PC-9 (cell line): ENCODE measurements at regions not wholly inside any gene's neighbourhood (a gene's known extent, or its start where the extent isn't known, plus 50 kb on each side); places are given as distances from the start of the nearest gene placed in this dataset.

Experiments
- BruUV-seq: library from RNA; stranded (reverse); fragments of 400-500 nt; replicated peaks from 2 replicates; lab custom pipeline; 2021; lab: Mats Ljungman, UMichigan
- CTCF ChIA-PET: fragments of 300-600 bp; sonication (Branson Sonifier 250); formaldehyde crosslinking; loops from one replicate; lab custom pipeline; 2022; ENCODE audit warnings: antibody characterized with exemption; lab: Charles Lee
- POLR2A ChIA-PET: fragments of 300-600 bp; sonication (Branson Sonifier 250); formaldehyde crosslinking; loops from one replicate; lab custom pipeline; 2022; ENCODE audit warnings: antibody characterized with exemption; ENCODE audit not compliant: unreplicated experiment; lab: Charles Lee
- DNase-seq, 2 experiments: peaks; one replicate each; pipeline versions ENCODE4 v3.0.0 to v3.0.0-alpha.2; 2015 to 2022; ENCODE audit warnings: mixed read lengths in 1 of 2
- H2AFZ ChIP-seq: fragments of 200-600 bp; sonication (generic); 2 replicates; pipeline ENCODE4 v1.8.1; 2017; ENCODE audit warnings: antibody characterized with exemption
- H3F3A ChIP-seq: fragments of 200-600 bp; sonication (generic); 2 replicates; pipeline ENCODE4 v1.8.1; 2017; ENCODE audit warnings: antibody characterized with exemption, mild to moderate bottlenecking, low read depth; ENCODE audit not compliant: insufficient read depth
- H3K27ac ChIP-seq: fragments of 200-600 bp; sonication (generic); 2 replicates; pipeline ENCODE4 v1.6.1; 2016; ENCODE audit warnings: mixed run types
- H3K27me3 ChIP-seq: fragments of 200-600 bp; sonication (generic); 2 replicates; pipeline ENCODE4 v1.6.1; 2016; ENCODE audit warnings: low read depth, mixed run types; ENCODE audit not compliant: insufficient read depth
- H3K36me3 ChIP-seq: fragments of 200-600 bp; sonication (generic); 2 replicates; pipeline ENCODE4 v1.6.1; 2016; ENCODE audit warnings: low read depth, mixed run types
- H3K4me1 ChIP-seq: fragments of 200-600 bp; sonication (generic); replicated peaks from 2 replicates; pipeline ENCODE4 v1.6.1; 2016; ENCODE audit warnings: mixed run types; ENCODE audit not compliant: insufficient read depth
- H3K4me2 ChIP-seq: fragments of 200-600 bp; sonication (generic); 2 replicates; pipeline ENCODE4 v1.6.1; 2017; ENCODE audit warnings: mixed run types
- H3K4me3 ChIP-seq: fragments of 200-600 bp; sonication (generic); 2 replicates; pipeline ENCODE4 v1.6.1; 2016; ENCODE audit warnings: mixed run types
- H3K79me2 ChIP-seq: fragments of 200-600 bp; sonication (generic); 2 replicates; pipeline ENCODE4 v1.6.1; 2017; ENCODE audit warnings: low read depth, mixed run types
- H3K9me2 ChIP-seq: fragments of 200-600 bp; sonication (generic); 2 replicates; pipeline ENCODE4 v1.8.1; 2017; ENCODE audit warnings: mild to moderate bottlenecking; ENCODE audit not compliant: insufficient read depth
- H3K9me3 ChIP-seq: fragments of 200-600 bp; sonication (generic); 2 replicates; pipeline ENCODE4 v1.8.1; 2016; ENCODE audit warnings: low read depth; ENCODE audit not compliant: insufficient read depth
- H4K20me1 ChIP-seq: fragments of 200-600 bp; sonication (generic); 2 replicates; pipeline ENCODE4 v1.8.1; 2017; ENCODE audit not compliant: insufficient read depth
- CTCF ChIP-seq: fragments of 200-600 bp; sonication (generic); conservative IDR thresholded peaks from 2 replicates; pipeline ENCODE4 v1.6.1; 2017; ENCODE audit warnings: mixed run types, antibody characterized with exemption, mild to moderate bottlenecking, moderate library complexity
- EZH2 ChIP-seq: fragments of 200-600 bp; sonication (generic); IDR thresholded peaks from 2 replicates; pipeline ENCODE4 v1.8.0; 2017; ENCODE audit warnings: antibody characterized with exemption, low read depth
- intact Hi-C: fragments of 100-400 bp; cut with micrococcal nuclease; formaldehyde crosslinking; loops from one replicate; pipeline ENCODE4 v1.10.0; 2022; ENCODE audit not compliant: unreplicated experiment

GRCh38 chr18:38368246-38368645 is 802.6 kb upstream of the CELF4 start:
- TF ChIP-seq EZH2 (no peak), CTCF (no peak)
- no TSS peak for BruUV-seq
- intact Hi-C loops, result no loop called here
- no peaks in the 10 kb centered on the region for H3K27me3 ChIP-seq
- H3K9me2 ChIP-seq, result no peaks in the 10 kb centered on the region
- H4K20me1 ChIP-seq, result no peaks in the 10 kb centered on the region
- no peak overlapping the region for H3K4me3 ChIP-seq
- H2AFZ ChIP-seq, result no peak overlapping the region
- DNase-seq, result no peak
- H3K9me3 ChIP-seq, result no peaks in the 10 kb centered on the region; the same call in 1 of the 2 replicates
- CTCF ChIA-PET, result no interaction called here
- POLR2A ChIA-PET, result no interaction called here
- no peaks in the 10 kb centered on the region for H3F3A ChIP-seq
- H3K36me3 ChIP-seq, result no peaks in the 10 kb centered on the region
- H3K79me2 ChIP-seq, result no peaks in the 10 kb centered on the region
- no peak overlapping the region for H3K4me2 ChIP-seq
- no peak overlapping the region for H3K27ac ChIP-seq
- no peaks in the 10 kb centered on the region for H3K4me1 ChIP-seq

GRCh38 chr18:38367473-38367872 is 801.9 kb upstream of the CELF4 start:
- CTCF ChIA-PET, result no interaction called here
- TF ChIP-seq CTCF (no peak), EZH2 (no peak)
- Histone ChIP-seq H3K27ac (no peak overlapping the region), H3K79me2 (no peaks in the 10 kb centered on the region), H3K27me3 (no peaks in the 10 kb centered on the region), H3K4me3 (no peak overlapping the region), H2AFZ (no peak overlapping the region), H3K9me2 (no peaks in the 10 kb centered on the region), H3K4me1 (no peaks in the 10 kb centered on the region), H3K9me3 (no peaks in the 10 kb centered on the region; the same call in 1 of the 2 replicates), H4K20me1 (no peaks in the 10 kb centered on the region), H3F3A (no peaks in the 10 kb centered on the region), H3K4me2 (no peak overlapping the region), H3K36me3 (no peaks in the 10 kb centered on the region)
- intact Hi-C loops, result no loop called here
- POLR2A ChIA-PET, result no interaction called here
- DNase-seq, result no peak
- no TSS peak for BruUV-seq

- intact Hi-C loops, result no loop called here
- Histone ChIP-seq H3K79me2 (no peaks in the 10 kb centered on the region), H3K9me2 (no peaks in the 10 kb centered on the region), H3K27ac (no peak overlapping the region), H3K36me3 (no peaks in the 10 kb centered on the region), H3K4me2 (no peak overlapping the region), H3K4me1 (no peaks in the 10 kb centered on the region), H2AFZ (no peak overlapping the region), H3K9me3 (no peaks in the 10 kb centered on the region; the same call in 1 of the 2 replicates), H3K27me3 (no peaks in the 10 kb centered on the region), H4K20me1 (no peaks in the 10 kb centered on the region), H3K4me3 (no peak overlapping the region), H3F3A (no peaks in the 10 kb centered on the region)
- TF ChIP-seq CTCF (no peak), EZH2 (no peak)
- no peak for DNase-seq
- POLR2A ChIA-PET, result no interaction called here
- no TSS peak for BruUV-seq
- CTCF ChIA-PET, result no interaction called here
Measured at GRCh38 chr18:38362286-38362792, 796.7 kb upstream of the CELF4 start.
